Psoas muscle (tissue), 7 donors: ENCODE measurements at regions not wholly inside any gene's neighbourhood (a gene's known extent, or its start where the extent isn't known, plus 50 kb on each side); places are given as distances from the start of the nearest gene placed in this dataset.

Source experiments
- ATAC-seq, 4 donors: fragments of 200-7000 bp; cut with Tn5 transposase; one replicate each; pipeline ENCODE4 v1.9.1; 2020; ENCODE audit warnings: moderate library complexity in 3 of 4, mild to moderate bottlenecking in 2 of 4
- DNase-seq, 2 donors: peaks; one replicate each; pipeline ENCODE4 v3.0.0-alpha.2; 2020
- H3K27ac ChIP-seq: fragments of 200-600 bp; one replicate; pipeline ENCODE4 v1.8.0; 2022
- H3K27me3 ChIP-seq, 3 donors: fragments of 200-600 bp in 1 of 3; one replicate each; pipeline versions ENCODE4 v1.6.1 to v1.8.0; 2013 to 2022; ENCODE audit warnings: low read length in 2 of 3, mild to moderate bottlenecking in 2 of 3, moderate library complexity in 1 of 3; ENCODE audit not compliant: insufficient read depth in 3 of 3
- H3K36me3 ChIP-seq, 2 donors: fragments of 200-600 bp in 1 of 2; one replicate each; pipeline versions ENCODE4 v1.6.1 to v1.8.0; 2013 to 2022; ENCODE audit warnings: low read depth in 1 of 2, mild to moderate bottlenecking in 1 of 2, moderate library complexity in 1 of 2; ENCODE audit not compliant: insufficient read depth in 1 of 2
- H3K4me1 ChIP-seq: fragments of 200-600 bp; one replicate; pipeline ENCODE4 v1.8.0; 2022
- H3K4me3 ChIP-seq: fragments of 200-600 bp; one replicate; pipeline ENCODE4 v1.8.0; 2022; ENCODE audit warnings: mild to moderate bottlenecking
- H3K9me3 ChIP-seq: fragments of 200-600 bp; one replicate; pipeline ENCODE4 v1.8.0; 2022
- WGBS, 3 donors: extraction: QIAGEN DNeasy Blood & Tissue Kit; methylation state at CpG; one replicate each; pipeline versions ENCODE4 v1.1.6 to v1.1.7; 2013; 5-methylcytosine and 5-hydroxymethylcytosine counted together
- intact Hi-C, 2 donors: fragments of 100-400 bp; cut with DNase I; formaldehyde crosslinking; loops; one replicate each; pipeline versions ENCODE4 v1.11.0 to v1.14.2; 2022
- TF ChIP-seq, protein P1 (sequence below): fragments of 200-600 bp; IDR thresholded peaks from one replicate; pipeline ENCODE4 v1.8.0; 2022; ENCODE audit warnings: antibody characterized with exemption
- donor health status: healthy with polysubstance abuse.
- donor health status: DM: no; HTN: no; CAD: no; lungs with moderate emphysema.
- donor health status: Bipolar disorder and iron deficiency.
- donor health status: healthy.
- donor health status: DM: yes; HTN: yes; CAD: no.
- donor health status: DM: no; HTN: no; CAD: no.
- donor health status: DM: yes; HTN: yes; CAD: no.

DNA sequence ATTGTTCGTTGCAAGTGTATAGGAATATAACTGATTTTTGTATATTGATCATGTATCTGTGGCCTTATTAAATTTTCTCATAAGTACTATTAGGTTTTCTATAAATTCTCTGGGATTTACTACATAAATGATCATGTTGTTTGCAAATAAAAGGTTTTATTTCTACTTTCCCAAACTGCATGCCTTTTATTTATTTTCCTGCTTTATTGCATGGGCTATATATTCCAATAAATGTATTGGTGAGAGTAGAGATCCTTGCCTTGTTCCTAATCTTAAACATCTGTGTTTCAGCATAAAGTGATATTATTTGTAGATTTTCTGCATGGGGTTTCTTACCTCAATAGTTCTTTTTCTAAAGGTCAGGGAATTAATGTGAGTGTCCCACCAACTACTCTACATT is 107.0 kb upstream of the CD55 start:
- Histone ChIP-seq H3K4me3 (no peak overlapping the region), H3K27me3 (no peaks in the 10 kb centered on the region), H3K27ac (no peak overlapping the region), H3K4me1 (no peaks in the 10 kb centered on the region), H3K36me3 (no peaks in the 10 kb centered on the region), H3K9me3 (peaks cover 14% of the 10 kb centered on the region)
- intact Hi-C loops: no loop called here
- TF ChIP-seq, protein P1, sequence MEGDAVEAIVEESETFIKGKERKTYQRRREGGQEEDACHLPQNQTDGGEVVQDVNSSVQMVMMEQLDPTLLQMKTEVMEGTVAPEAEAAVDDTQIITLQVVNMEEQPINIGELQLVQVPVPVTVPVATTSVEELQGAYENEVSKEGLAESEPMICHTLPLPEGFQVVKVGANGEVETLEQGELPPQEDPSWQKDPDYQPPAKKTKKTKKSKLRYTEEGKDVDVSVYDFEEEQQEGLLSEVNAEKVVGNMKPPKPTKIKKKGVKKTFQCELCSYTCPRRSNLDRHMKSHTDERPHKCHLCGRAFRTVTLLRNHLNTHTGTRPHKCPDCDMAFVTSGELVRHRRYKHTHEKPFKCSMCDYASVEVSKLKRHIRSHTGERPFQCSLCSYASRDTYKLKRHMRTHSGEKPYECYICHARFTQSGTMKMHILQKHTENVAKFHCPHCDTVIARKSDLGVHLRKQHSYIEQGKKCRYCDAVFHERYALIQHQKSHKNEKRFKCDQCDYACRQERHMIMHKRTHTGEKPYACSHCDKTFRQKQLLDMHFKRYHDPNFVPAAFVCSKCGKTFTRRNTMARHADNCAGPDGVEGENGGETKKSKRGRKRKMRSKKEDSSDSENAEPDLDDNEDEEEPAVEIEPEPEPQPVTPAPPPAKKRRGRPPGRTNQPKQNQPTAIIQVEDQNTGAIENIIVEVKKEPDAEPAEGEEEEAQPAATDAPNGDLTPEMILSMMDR: no peak
- DNase-seq: no peak
- no peak for ATAC-seq
- 91 to 95% (median 94%) methylated on average over 1 of the region's 1 CpG for WGBS, 3 donors

DNA sequence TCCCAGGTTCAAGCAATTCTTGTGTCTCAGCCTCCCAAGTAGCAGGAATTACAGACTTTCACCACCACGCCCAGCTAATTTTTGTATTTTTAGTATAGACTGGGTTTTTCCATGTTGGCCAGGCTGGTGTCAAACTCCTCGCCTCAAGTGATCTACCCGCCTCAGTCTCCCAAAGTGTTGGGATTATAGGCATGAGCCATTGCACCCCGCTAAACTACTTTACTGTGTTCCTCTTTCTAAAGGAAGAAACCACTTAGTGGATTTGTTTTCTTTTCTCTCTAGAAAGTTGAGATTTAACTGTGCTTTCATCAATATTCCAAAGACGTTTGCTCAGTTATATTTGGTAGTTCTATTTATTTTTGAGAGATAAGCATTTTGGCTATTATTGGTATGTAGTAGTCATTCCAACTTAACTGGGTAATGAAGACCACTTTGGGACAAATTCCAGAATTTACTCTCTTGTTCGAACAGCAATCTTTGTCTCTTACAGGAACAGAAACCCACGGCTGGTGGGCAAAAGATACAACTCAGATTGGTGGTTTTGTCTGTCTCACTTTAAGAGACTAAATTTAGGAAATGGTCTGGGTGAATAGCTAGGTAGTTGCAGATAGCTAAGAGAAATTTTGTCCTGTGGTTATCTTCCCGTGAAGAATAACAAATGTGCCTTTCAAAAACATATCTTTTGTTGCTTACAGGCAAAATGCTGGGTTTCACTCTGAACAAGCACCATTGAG is 103.5 kb upstream of the CD55 start:
- no peak for DNase-seq
- WGBS, 3 donors: 82 to 86% (median 84%) methylated on average over 8 of the region's 8 CpGs
- intact Hi-C loops: no loop called here
- Histone ChIP-seq H3K4me3 (no peak overlapping the region), H3K4me1 (no peaks in the 10 kb centered on the region), H3K9me3 (peaks cover 12% of the 10 kb centered on the region), H3K36me3 (no peaks in the 10 kb centered on the region), H3K27ac (no peak overlapping the region), H3K27me3 (no peaks in the 10 kb centered on the region)
- ATAC-seq: no peak
- TF ChIP-seq, protein P1: no peak

DNA sequence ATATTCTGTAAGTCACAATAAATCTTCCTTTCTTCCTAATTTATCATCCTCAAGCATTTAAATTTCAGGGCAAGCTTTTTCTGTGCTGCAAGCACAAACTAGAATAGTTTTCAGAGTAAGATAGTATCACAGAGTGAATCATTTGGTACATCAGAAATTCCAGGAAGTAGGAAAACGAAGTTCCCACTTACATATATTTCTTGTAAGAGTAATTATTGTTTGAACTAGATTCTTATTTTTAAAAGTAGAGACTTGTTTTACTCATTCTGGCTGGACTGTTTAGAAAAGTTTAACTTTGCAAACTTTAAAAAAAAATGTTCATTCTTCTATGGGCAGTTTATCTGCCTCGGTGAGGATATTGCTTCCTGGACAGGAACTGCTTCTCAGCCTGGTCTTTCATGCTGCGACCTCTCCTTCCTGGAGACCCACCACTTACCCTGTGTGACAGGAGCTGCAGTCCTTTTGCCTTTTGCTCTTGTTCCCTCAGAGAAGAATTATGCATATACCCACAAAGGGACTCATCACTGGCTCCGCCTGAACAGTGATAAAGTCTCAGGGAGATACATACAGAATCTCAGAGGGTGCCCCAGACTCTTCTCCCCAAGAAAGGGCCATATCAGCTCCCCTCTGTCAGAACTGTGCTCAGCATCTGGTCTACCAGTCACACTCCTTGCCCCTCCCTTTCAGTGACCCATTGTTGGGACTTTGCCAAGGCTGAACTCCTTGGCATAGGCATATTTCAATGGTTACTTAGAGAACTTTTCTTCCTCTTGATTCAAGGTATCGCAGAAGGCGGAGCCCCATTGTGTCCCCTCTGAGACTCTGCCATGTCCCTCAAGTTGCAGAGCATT is 102.7 kb upstream of the CD55 start:
- WGBS, 3 donors: 66 to 76% (median 75%) methylated on average over 6 of the region's 6 CpGs
- no peak for ATAC-seq
- no peak overlapping the region for H3K4me3 ChIP-seq
- no peak for DNase-seq
- no peaks in the 10 kb centered on the region for H3K4me1 ChIP-seq
- no peaks in the 10 kb centered on the region for H3K27me3 ChIP-seq
- H3K27ac ChIP-seq: no peak overlapping the region
- intact Hi-C loops: no loop called here
- peaks cover 10% of the 10 kb centered on the region for H3K9me3 ChIP-seq
- no peaks in the 10 kb centered on the region for H3K36me3 ChIP-seq
- TF ChIP-seq, protein P1: no peak

DNA sequence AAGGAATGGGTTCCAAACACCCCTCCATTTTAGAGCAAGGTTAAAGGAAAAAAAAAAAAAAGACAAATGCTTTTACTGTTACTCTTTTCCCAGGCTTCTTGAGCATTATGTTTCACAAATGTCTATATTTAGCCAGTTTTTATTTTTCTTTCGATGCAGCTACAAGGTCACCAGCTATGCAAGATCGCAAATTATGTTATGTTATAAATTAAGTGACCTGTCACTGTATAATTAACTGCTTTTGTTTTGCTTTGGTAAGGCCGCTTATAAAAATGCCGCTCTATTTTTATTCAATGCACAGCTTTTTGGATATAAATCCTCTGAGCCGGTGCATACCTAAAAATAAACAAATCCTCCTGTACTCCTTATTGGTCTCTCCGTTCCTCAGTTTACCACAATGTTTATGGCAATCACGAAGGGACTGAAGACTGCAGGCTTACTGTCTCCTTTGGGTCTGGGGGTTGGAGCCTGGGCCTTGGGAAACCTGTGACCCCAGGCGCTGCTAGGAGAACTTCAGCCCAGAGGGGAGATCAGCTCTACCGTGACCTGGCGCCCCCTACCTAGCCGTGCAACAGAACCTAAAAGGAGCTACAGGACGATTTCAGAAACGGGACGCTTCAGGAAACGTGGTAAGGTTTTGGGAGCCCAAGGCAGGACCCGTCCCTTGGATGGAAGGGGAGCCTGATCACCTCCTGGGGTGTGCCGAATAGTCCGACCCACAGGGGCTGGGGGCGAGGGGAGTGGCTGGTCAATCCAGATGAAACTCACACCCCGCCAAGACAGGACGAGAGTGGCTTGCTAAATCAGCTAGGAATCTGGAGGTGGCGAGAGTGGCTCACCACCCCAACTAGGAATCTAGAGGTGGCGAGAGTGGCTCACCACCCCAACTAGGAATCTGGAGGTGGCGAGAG is 101.2 kb upstream of the CD55 start:
- Histone ChIP-seq H3K9me3 (no peaks in the 10 kb centered on the region), H3K4me1 (no peaks in the 10 kb centered on the region), H3K27ac (no peak overlapping the region), H3K36me3 (no peaks in the 10 kb centered on the region), H3K4me3 (no peak overlapping the region), H3K27me3 (no peaks in the 10 kb centered on the region)
- TF ChIP-seq, protein P1: no peak
- ATAC-seq: no peak
- 80 to 82% (median 81%) methylated on average over 24 of the region's 24 CpGs for WGBS, 3 donors
- DNase-seq: no peak
- intact Hi-C loops: no loop called here
